ENCODE measurements at regions not wholly inside any gene's neighbourhood (a gene's known extent, or its start where the extent isn't known, plus 50 kb on each side); places are given as distances from the start of the nearest gene placed in this dataset.

DNA sequence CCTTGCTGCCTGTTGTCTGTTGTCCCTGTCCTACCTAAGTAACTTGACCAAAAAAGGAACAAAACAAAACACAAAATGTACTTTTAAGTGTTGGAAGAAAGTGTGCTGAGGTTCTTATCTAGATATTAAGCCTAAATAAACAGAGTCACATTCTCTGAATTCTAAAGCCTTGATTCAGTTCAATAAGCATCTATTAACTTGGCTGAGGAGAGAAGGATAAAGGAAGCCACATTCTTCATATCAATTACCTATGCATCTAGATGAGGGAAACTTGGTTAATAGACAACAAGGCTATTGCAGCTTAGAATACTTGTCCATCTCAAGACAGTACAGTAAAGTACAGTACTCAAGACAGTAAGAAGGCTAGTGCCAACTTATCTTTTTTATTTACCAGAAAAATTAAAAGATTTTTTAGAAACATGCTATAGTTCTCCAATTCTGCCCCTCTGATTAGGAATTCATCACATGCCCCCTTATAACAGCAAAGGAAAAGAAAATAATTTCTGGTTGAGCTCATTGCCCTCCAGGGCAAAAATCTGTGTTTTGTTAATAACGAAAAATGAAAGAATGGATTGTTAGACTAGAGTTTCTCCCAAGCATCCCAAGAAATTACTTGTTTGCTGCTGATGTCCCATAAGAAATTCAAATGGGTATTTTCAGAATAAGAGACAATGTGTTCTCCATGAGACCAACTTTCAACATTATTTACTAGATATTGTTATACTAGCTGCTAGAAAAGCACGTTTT lies 546.5 kb upstream of the SEMA3D start:
- intact Hi-C loops (cut with micrococcal nuclease): no loop called here
- RAD21 ChIA-PET (ENCODE audit: low non-redundant PET in 1 of 2, low total read pairs in 2 of 2, uncharacterized antibody in 2 of 2, unreplicated experiment in 2 of 2): no interaction called here
- DNase-seq (ENCODE audit: low read depth, low spot score) (no peak), ATAC-seq (no peak)
- H3K4me3 ChIP-seq (replicated peaks in 1 of 2; ENCODE audit: low read depth in 1 of 2, low read length in 2 of 2): no peak overlapping the region
- TF ChIP-seq FOSL1 (IDR thresholded peaks at IDR 0.05; ENCODE audit: low read depth) (no peak), SP1 (IDR thresholded peaks at IDR 0.05; ENCODE audit: low read depth) (no peak), MAX (IDR thresholded peaks at IDR 0.05) (no peak), TCF7L2 (IDR thresholded peaks at IDR 0.05; ENCODE audit: borderline replicate concordance, extremely low read depth, insufficient read depth, insufficient read length) (no peak), POLR2A (IDR thresholded peaks at IDR 0.05; ENCODE audit: borderline replicate concordance, extremely low read depth, insufficient read depth, insufficient read length) (no peak), EGR1 (IDR thresholded peaks at IDR 0.05; ENCODE audit: low read depth) (no peak)
- TF ChIP-seq, protein P1, sequence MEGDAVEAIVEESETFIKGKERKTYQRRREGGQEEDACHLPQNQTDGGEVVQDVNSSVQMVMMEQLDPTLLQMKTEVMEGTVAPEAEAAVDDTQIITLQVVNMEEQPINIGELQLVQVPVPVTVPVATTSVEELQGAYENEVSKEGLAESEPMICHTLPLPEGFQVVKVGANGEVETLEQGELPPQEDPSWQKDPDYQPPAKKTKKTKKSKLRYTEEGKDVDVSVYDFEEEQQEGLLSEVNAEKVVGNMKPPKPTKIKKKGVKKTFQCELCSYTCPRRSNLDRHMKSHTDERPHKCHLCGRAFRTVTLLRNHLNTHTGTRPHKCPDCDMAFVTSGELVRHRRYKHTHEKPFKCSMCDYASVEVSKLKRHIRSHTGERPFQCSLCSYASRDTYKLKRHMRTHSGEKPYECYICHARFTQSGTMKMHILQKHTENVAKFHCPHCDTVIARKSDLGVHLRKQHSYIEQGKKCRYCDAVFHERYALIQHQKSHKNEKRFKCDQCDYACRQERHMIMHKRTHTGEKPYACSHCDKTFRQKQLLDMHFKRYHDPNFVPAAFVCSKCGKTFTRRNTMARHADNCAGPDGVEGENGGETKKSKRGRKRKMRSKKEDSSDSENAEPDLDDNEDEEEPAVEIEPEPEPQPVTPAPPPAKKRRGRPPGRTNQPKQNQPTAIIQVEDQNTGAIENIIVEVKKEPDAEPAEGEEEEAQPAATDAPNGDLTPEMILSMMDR (IDR thresholded peaks at IDR 0.05 in 2 of 3, conservative IDR thresholded peaks at IDR 0.05 in 1 of 3; ENCODE audit: borderline replicate concordance in 1 of 3, insufficient read depth in 1 of 3, low read depth in 2 of 3, low read length in 2 of 3): no peak
- H3K9me2 ChIP-seq (ENCODE audit: insufficient read depth): no peaks in the 10 kb centered on the region
- H3K36me3 ChIP-seq (ENCODE audit: control insufficient read depth in 1 of 2, insufficient read depth in 2 of 2, low read length in 2 of 2): no peaks in the 10 kb centered on the region
- H3K9ac ChIP-seq (ENCODE audit: low read length): no peak overlapping the region
- no peaks in the 10 kb centered on the region for H3K9me3 ChIP-seq (ENCODE audit: control insufficient read depth in 1 of 2, insufficient read depth in 1 of 2, low read depth in 1 of 2, low read length in 2 of 2)
- no peaks in the 10 kb centered on the region for H3K4me1 ChIP-seq (ENCODE audit: control insufficient read depth in 1 of 2, insufficient read depth in 2 of 2, low read length in 2 of 2)
- POLR2A ChIA-PET: no interaction called here
- no peak overlapping the region for H3K27ac ChIP-seq (ENCODE audit: low read depth, low read length)
- no peaks in the 10 kb centered on the region for H3K79me2 ChIP-seq (ENCODE audit: insufficient read depth, low read length)
- CTCF ChIA-PET: no interaction called here
- no TSS peak for BruUV-seq (replicated peaks)
- no peak overlapping the region for H3K4me2 ChIP-seq (ENCODE audit: low read length)
- no peaks in the 10 kb centered on the region for H3K27me3 ChIP-seq (ENCODE audit: insufficient read depth, low read length)
- H4K20me1 ChIP-seq (ENCODE audit: insufficient read depth): no peaks in the 10 kb centered on the region
- H2AFZ ChIP-seq (ENCODE audit: low read depth, low read length, poor library complexity, severe bottlenecking): no peak overlapping the region

GRCh38 chr7:85730012-85730411 lies 543.2 kb upstream of the SEMA3D start:
- Histone ChIP-seq H4K20me1 (ENCODE audit: insufficient read depth) (no peaks in the 10 kb centered on the region), H2AFZ (ENCODE audit: low read depth, low read length, poor library complexity, severe bottlenecking) (no peak overlapping the region), H3K4me1 (ENCODE audit: control insufficient read depth in 1 of 2, insufficient read depth in 2 of 2, low read length in 2 of 2) (no peaks in the 10 kb centered on the region), H3K27ac (ENCODE audit: low read depth, low read length) (no peak overlapping the region), H3K9me2 (ENCODE audit: insufficient read depth) (no peaks in the 10 kb centered on the region), H3K79me2 (ENCODE audit: insufficient read depth, low read length) (no peaks in the 10 kb centered on the region), H3K4me2 (ENCODE audit: low read length) (no peak overlapping the region), H3K4me3 (replicated peaks in 1 of 2; ENCODE audit: low read depth in 1 of 2, low read length in 2 of 2) (no peak overlapping the region), H3K27me3 (ENCODE audit: insufficient read depth, low read length) (no peaks in the 10 kb centered on the region), H3K9me3 (ENCODE audit: control insufficient read depth in 1 of 2, insufficient read depth in 1 of 2, low read depth in 1 of 2, low read length in 2 of 2) (no peaks in the 10 kb centered on the region), H3K36me3 (ENCODE audit: control insufficient read depth in 1 of 2, insufficient read depth in 2 of 2, low read length in 2 of 2) (no peaks in the 10 kb centered on the region), H3K9ac (ENCODE audit: low read length) (no peak overlapping the region)
- ChIA-PET CTCF (no interaction called here), POLR2A (no interaction called here), RAD21 (ENCODE audit: low non-redundant PET in 1 of 2, low total read pairs in 2 of 2, uncharacterized antibody in 2 of 2, unreplicated experiment in 2 of 2) (no interaction called here)
- intact Hi-C loops (cut with micrococcal nuclease): no loop called here
- no TSS peak for BruUV-seq (replicated peaks)
- DNase-seq (ENCODE audit: low read depth, low spot score) (no peak), ATAC-seq (no peak)
- TF ChIP-seq SIN3A (IDR thresholded peaks at IDR 0.05; ENCODE audit: low read depth) (no peak), EZH2phosphoT487 (IDR thresholded peaks at IDR 0.05; ENCODE audit: borderline replicate concordance) (no peak), CBX3 (IDR thresholded peaks at IDR 0.05; ENCODE audit: low read depth) (no peak), TCF7L2 (IDR thresholded peaks at IDR 0.05; ENCODE audit: borderline replicate concordance, extremely low read depth, insufficient read depth, insufficient read length) (no peak), EGR1 (IDR thresholded peaks at IDR 0.05; ENCODE audit: low read depth) (no peak), JUND (IDR thresholded peaks at IDR 0.05) (no peak), MAX (IDR thresholded peaks at IDR 0.05) (no peak), EZH2 (IDR thresholded peaks at IDR 0.05) (no peak), ATF3 (IDR thresholded peaks at IDR 0.05) (no peak), FOSL1 (IDR thresholded peaks at IDR 0.05; ENCODE audit: low read depth) (no peak)
- TF ChIP-seq, protein P1 (IDR thresholded peaks at IDR 0.05 in 2 of 3, conservative IDR thresholded peaks at IDR 0.05 in 1 of 3; ENCODE audit: borderline replicate concordance in 1 of 3, insufficient read depth in 1 of 3, low read depth in 2 of 3, low read length in 2 of 3): no peak
